ENCODE measurements at regions not wholly inside any gene's neighbourhood (a gene's known extent, or its start where the extent isn't known, plus 50 kb on each side); places are given as distances from the start of the nearest gene placed in this dataset.

GRCh38 chr4:176549161-176549865 is 229.5 kb downstream of the SPCS3 start:
- intact Hi-C loops (cut with DNase I) = no loop called here
- ATAC-seq = no peak
- no peak for DNase-seq (ENCODE audit: low spot score)

- intact Hi-C loops (cut with DNase I) = no loop called here
- ATAC-seq (no peak), DNase-seq (ENCODE audit: low spot score) (no peak)
Observed at GRCh38 chr4:176558661-176559060, 234.1 kb downstream of the VEGFC start.

DNA sequence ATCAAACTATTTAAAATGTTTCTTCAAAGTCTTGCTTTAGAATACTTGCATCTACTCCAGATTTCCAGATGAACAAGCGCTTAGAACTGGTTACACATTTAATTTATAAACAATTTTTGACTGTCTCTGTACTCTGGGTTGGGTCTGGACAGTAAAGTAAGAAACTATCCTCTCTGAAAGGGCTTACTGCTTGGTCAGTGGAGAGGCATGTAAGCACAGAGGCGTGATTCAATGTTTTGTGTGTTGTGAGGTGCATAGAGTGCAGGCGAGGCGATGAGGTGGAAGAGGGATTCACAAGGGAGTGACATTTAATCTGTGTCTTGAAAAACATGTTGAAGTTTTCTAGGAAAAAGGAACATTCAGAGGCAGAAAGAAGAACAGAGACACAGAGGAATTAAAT is 231.4 kb downstream of the VEGFC start:
- intact Hi-C loops (cut with DNase I) = no loop called here
- ATAC-seq = no peak
- DNase-seq (ENCODE audit: low spot score) = no peak

DNA sequence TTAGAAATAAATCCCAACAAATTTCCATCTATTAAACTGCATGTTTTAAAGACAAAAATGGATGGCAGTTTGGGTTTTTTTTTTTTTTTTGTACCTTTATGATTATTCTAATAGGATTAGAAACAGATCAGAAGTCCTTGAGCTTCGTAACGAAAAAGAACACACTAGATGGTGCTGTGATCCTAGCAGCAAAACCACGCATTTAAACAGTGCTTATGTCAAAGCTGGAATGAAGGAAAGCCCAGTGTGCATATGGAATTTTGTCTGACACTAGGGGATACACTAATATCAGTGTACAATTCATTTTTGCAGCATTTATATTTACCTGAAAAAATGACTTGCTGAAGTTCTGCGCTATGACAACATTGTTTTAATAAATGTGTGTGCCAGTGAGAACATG is 229.1 kb downstream of the VEGFC start:
- intact Hi-C loops (cut with DNase I) = no loop called here
- no peak for DNase-seq (ENCODE audit: low spot score)
- no peak for ATAC-seq

DNA sequence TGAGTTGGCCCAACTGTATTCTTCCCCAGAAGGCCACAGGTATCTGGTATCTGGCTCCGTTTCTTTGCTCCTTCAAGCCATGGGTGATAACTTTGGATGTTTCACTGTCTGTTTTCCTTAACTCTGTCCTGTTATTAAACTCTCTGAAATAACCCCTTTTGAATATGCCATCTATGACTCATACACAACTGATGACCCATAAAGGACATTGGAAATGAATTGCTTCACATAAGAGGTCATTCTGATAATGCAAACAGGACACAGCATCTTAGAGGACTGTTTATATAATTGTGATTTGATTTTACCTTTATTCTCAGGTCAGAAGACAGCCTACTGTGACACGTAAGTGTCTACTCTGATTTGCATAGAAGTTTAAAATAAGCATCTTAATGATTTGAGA is 227.7 kb downstream of the VEGFC start:
- ATAC-seq (no peak), DNase-seq (ENCODE audit: low spot score) (no peak)
- intact Hi-C loops (cut with DNase I) = no loop called here

DNA sequence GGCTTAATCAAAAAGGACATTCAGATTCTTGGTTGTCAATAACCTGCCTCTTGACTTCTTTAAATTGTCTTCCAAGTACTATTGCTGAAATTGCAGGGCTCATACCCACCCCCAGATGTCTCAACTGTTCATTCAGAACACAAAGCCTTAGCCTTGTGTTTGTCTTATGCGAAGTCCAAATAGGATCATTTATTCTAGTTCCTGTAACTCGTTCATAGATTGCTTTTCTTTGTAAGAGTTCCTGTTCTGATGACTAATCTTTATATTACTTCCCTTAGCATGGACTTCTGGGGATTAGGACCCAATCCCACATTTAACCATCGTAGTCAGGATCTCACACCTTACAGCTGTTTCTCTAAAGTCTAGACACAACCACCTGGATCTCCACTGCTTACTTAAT is 226.0 kb downstream of the VEGFC start:
- no peak for ATAC-seq
- intact Hi-C loops (cut with DNase I) = no loop called here
- DNase-seq (ENCODE audit: low spot score) = no peak

DNA sequence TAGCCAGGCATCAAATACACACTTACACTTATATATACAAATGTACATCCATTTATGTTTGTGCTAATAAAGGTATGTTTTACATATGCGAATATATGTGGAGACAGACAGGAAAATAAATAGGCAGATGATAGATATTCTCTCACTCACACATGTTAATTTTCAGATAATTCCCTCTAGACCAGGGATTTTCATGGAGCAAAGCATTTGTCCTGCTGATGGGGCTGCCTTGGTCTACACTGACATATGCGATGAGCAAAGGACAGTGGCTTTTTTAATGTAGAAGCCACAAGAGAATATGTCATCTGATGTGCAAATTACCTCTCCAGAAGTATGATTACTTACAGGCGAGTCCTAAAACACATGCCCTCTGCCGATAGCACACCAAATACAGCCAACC is 224.5 kb downstream of the VEGFC start:
- intact Hi-C loops (cut with DNase I) = no loop called here
- no peak for ATAC-seq
- no peak for DNase-seq (ENCODE audit: low spot score)

GRCh38 chr4:176569301-176569700 is 223.4 kb downstream of the VEGFC start:
- ATAC-seq = no peak
- DNase-seq (ENCODE audit: low spot score) = no peak
- intact Hi-C loops (cut with DNase I) = no loop called here

DNA sequence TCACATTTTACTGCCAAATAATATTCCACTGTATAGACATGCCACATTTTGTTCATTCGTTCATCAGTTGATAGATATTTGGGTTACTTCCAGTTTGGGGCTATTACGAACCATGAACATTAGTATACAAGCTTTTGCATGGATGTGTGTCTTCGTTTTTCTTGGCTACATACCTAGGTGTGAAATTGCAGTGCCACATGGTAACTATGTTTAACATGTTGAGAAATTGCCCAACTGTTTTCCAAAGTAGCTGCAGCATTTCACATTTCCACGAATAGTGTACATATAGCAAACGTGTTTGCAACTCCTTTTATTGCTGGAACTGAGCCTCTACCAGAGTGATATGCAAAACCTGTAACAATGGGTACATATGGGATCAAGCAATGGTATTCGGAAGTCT is 221.5 kb downstream of the VEGFC start:
- intact Hi-C loops (cut with DNase I) = no loop called here
- DNase-seq (ENCODE audit: low spot score) (no peak), ATAC-seq (no peak)

GRCh38 chr4:176575141-176575730 is 217.5 kb downstream of the VEGFC start:
- peak; percentile 81 for ATAC-seq
- no peak for DNase-seq (ENCODE audit: low spot score)
- intact Hi-C loops (cut with DNase I) = no loop called here

GRCh38 chr4:176579226-176579625 is 213.5 kb downstream of the VEGFC start:
- DNase-seq (ENCODE audit: low spot score) (no peak), ATAC-seq (no peak)
- intact Hi-C loops (cut with DNase I) = no loop called here

DNA sequence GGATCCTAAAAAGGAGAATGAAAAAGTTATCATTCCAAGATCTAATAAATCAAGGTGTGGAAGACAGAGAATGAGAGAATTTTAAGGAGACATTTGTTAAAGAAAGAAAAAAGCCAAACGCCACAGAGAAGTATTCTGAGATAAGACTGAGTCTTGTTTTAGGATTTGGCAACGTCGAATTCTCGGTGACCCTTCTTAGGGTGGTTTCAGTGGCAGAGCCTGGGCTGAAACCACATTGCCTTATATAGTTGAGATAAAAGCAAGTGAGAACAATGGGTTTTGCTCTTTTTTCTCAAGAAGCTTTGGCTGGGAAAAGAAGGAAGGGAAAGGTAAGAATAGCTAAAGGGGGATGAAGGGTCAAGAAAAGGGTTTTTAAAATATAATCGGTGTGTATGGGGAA is 209.4 kb downstream of the VEGFC start:
- no peak for ATAC-seq
- intact Hi-C loops (cut with DNase I) = no loop called here
- DNase-seq (ENCODE audit: low spot score) = no peak

GRCh38 chr4:176584031-176584606 is 208.6 kb downstream of the VEGFC start:
- intact Hi-C loops (cut with DNase I) = no loop called here
- DNase-seq (ENCODE audit: low spot score) = no peak
- ATAC-seq = no peak

GRCh38 chr4:176587920-176588319 is 204.8 kb downstream of the VEGFC start:
- DNase-seq (ENCODE audit: low spot score) (no peak), ATAC-seq (no peak)
- intact Hi-C loops (cut with DNase I) = loop anchor here (5.0 kb wide), 1 partner anchor 1339 kb away; no protein-coding TSS in a partner anchor

- no peak for ATAC-seq
- intact Hi-C loops (cut with DNase I) = loop anchor here (5.0 kb wide), 1 partner anchor 1339 kb away; no protein-coding TSS in a partner anchor
- no peak for DNase-seq (ENCODE audit: low spot score)
Observed at GRCh38 chr4:176588436-176588835, 204.3 kb downstream of the VEGFC start.

DNA sequence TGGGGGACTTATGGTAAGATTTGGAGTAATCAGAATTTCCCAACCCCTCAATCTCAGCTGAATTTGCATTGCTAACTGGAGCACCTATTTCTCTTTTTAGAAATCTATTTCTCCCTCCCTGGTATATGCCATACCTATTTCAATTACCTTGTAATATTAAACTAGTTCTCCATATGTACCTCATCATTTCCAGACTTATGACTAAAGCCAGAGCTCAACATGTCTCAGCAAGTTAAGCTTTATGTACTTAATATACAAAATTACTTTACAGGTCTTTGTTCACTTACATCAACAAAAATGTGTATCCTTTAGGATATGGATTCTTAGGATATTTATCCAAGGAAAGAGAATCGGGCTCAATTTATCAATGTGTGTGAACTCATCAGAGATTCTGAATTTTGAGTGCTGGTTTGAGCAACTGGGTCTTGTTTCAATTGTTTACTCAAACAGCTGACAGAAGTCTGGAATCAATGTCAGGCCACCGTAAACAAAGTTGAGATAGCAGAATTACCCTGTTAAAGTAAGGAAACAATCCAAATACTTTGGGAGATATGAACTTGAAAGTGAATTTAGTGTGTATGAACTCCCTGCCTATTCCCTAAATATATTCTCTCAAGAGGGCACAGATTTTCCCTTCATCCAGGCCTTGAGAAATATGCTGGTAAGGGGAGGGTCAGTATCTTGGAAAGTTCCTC is 199.6 kb downstream of the VEGFC start:
- DNase-seq (ENCODE audit: low spot score) (no peak), ATAC-seq (no peak)
- intact Hi-C loops (cut with DNase I) = no loop called here

DNA sequence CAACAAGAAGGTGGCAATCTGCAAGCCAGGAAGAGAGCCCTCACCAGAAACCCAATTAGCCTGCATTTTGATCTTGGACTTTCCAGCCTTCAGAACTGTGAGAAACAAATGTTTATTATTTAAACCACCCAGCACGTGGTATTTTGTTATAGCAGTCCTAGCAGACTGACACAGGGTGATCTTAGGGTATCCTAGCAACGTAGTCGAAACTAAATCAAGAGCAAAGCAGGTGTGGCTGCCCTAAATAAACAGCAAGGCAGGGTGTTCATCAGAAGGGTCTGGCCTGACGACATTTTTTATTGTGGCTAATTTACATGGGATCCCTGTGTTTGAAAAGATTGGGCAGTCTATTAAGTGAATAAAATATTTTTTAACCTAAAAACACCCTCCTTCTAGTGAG is 198.8 kb downstream of the VEGFC start:
- DNase-seq (ENCODE audit: low spot score) = no peak

DNA sequence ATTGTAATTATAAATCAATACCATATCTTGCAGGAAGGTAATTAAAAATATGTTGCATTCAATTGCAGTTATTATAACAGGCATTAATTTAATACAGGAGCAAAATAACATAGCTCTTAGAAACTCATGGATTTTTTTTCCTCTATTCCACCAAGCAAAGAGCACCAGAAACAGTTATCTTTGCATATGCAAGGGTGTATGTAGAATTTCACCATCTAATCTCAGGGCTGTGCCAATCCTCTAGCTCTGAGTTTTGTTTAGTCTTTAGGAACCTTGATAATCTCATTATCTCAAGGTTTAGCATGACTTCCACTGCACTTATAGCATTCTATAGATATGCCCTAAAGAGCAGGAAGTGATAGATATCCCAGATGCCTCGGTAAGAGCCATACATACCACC is 197.5 kb downstream of the VEGFC start:
- DNase-seq (ENCODE audit: low spot score) (no peak), ATAC-seq (no peak)
- intact Hi-C loops (cut with DNase I) = no loop called here

More for the DNA sequence above, 198.8 kb downstream of the VEGFC start:
- ATAC-seq = no peak
- intact Hi-C loops (cut with DNase I) = no loop called here

DNA sequence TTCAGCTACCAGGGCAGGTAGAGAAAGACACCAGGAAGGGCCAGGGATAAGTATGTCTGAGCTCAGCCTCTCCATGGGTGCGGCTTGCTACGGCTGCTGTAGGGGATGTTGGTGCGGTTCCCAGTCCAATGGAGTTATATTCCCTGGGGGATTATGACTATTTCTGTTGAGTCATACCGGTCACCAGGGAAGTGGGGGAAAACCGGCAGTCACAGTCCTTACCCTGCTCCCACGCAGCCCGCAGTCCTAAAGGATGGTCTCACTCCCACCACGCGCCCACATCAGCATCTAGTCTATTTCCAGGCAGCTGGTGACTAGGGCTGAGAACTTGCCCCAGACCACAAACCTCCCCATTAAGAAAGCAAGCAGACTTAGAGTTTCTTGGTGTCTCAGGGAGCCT is 191.6 kb downstream of the VEGFC start:
- DNase-seq (ENCODE audit: low spot score) = no peak
- no peak for ATAC-seq
- intact Hi-C loops (cut with DNase I) = no loop called here

DNA sequence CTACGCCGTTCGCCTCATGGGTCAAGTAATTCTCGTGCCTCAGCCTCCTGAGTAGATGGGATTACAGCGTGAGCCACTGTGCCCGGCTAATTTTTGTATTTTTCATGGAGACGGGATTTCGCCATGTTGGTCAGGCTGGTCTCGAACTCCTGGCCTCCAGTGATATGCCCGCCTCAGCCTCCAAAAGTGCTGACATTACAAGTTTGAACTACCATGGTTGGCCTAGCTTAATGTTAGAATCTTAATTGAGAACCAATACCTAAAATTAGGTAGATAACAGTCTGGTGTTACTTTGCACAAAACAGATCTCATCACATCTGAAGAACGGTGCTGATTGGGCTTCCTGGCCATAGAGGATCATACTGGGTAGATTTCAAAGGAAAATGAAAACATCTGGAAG is 184.9 kb downstream of the VEGFC start:
- DNase-seq (ENCODE audit: low spot score) (no peak), ATAC-seq (no peak)
- intact Hi-C loops (cut with DNase I) = no loop called here

Measured in sciatic nerve (tissue), 2 donors.